GM23338 (cell line): ENCODE measurements at regions not wholly inside any gene's neighbourhood (a gene's known extent, or its start where the extent isn't known, plus 50 kb on each side); places are given as distances from the start of the nearest gene placed in this dataset.

ENCODE experiments used
- ATAC-seq: fragments of 200-7000 bp; cut with Tn5 transposase; 3 replicates; pipeline ENCODE4 v1.9.1; 2020
- DNase-seq: peaks from one replicate; pipeline ENCODE4 v3.0.0-alpha.2; 2015; ENCODE audit warnings: low spot score
- H2AFZ ChIP-seq: fragments of 200-600 bp; sonication (generic); 2 replicates; pipeline ENCODE4 v1.8.0; 2016; ENCODE audit warnings: antibody characterized with exemption, mild to moderate bottlenecking, moderate library complexity
- H3F3A ChIP-seq: fragments of 200-600 bp; sonication (generic); replicated peaks from 2 replicates; pipeline ENCODE4 v1.8.0; 2017; ENCODE audit warnings: antibody characterized with exemption, mixed run types, low read depth
- H3K27ac ChIP-seq: fragments of 200-600 bp; sonication (generic); 2 replicates; pipeline ENCODE4 v1.6.1; 2016; ENCODE audit warnings: low read depth
- H3K27me3 ChIP-seq: fragments of 200-600 bp; sonication (generic); 2 replicates; pipeline ENCODE4 v1.8.0; 2016; ENCODE audit warnings: mild to moderate bottlenecking, mixed run types, moderate library complexity; ENCODE audit not compliant: insufficient read depth
- H3K36me3 ChIP-seq: fragments of 200-600 bp; sonication (generic); 2 replicates; pipeline ENCODE4 v1.8.0; 2016; ENCODE audit warnings: mild to moderate bottlenecking; ENCODE audit not compliant: insufficient read depth
- H3K4me1 ChIP-seq: fragments of 200-600 bp; sonication (generic); 2 replicates; pipeline ENCODE4 v1.8.0; 2016; ENCODE audit warnings: mild to moderate bottlenecking, moderate library complexity; ENCODE audit not compliant: insufficient read depth
- H3K4me2 ChIP-seq: fragments of 200-600 bp; sonication (generic); 2 replicates; pipeline ENCODE4 v1.7.1; 2017; ENCODE audit warnings: mixed run types
- H3K4me3 ChIP-seq: fragments of 200-600 bp; sonication (generic); 2 replicates; pipeline ENCODE4 v1.6.1; 2016; ENCODE audit warnings: mixed run types
- H3K79me2 ChIP-seq: fragments of 200-600 bp; sonication (generic); replicated peaks from 2 replicates; pipeline ENCODE4 v1.8.0; 2017; ENCODE audit warnings: mild to moderate bottlenecking; ENCODE audit not compliant: insufficient read depth
- H3K9me2 ChIP-seq: fragments of 200-600 bp; sonication (generic); 2 replicates; pipeline ENCODE4 v1.8.0; 2017; ENCODE audit not compliant: insufficient read depth
- H4K20me1 ChIP-seq: fragments of 200-600 bp; sonication (generic); replicated peaks from 2 replicates; pipeline ENCODE4 v1.8.0; 2017; ENCODE audit warnings: mild to moderate bottlenecking; ENCODE audit not compliant: insufficient read depth
- H3K27ac Mint-ChIP-seq: 2 replicates; pipeline ENCODE4 v1.8.0; 2020; ENCODE audit warnings: inconsistent platforms, mild to moderate bottlenecking, moderate library complexity, mixed read lengths
- H3K27me3 Mint-ChIP-seq: 3 replicates; pipeline ENCODE4 v1.8.0; 2022; ENCODE audit warnings: low read depth, mild to moderate bottlenecking, moderate library complexity, mixed read lengths, inconsistent platforms; ENCODE audit not compliant: insufficient read depth, poor library complexity
- H3K36me3 Mint-ChIP-seq: 3 replicates; pipeline ENCODE4 v1.8.0; 2021; ENCODE audit warnings: low read depth, mild to moderate bottlenecking, inconsistent platforms, moderate library complexity, mixed read lengths
- H3K4me1 Mint-ChIP-seq: 3 replicates; pipeline ENCODE4 v1.8.0; 2020; ENCODE audit warnings: mild to moderate bottlenecking, inconsistent platforms, mixed read lengths
- H3K4me3 Mint-ChIP-seq: 3 replicates; pipeline ENCODE4 v1.8.0; 2021; ENCODE audit warnings: moderate library complexity, mild to moderate bottlenecking, inconsistent platforms, mixed read lengths
- H3K9me3 Mint-ChIP-seq: 3 replicates; pipeline ENCODE4 v1.8.0; 2020; ENCODE audit warnings: moderate library complexity, mild to moderate bottlenecking, inconsistent platforms, mixed read lengths
- CREB1 ChIP-seq: fragments of 250-450 bp; sonication (Bioruptor Pico); IDR thresholded peaks from 2 replicates; pipeline ENCODE4 v1.5.0; 2020; ENCODE audit warnings: low read depth, mild to moderate bottlenecking, moderate library complexity
- EZH2 ChIP-seq: fragments of 200-600 bp; sonication (generic); IDR thresholded peaks from one replicate; pipeline ENCODE4 v1.8.0; 2017; ENCODE audit warnings: antibody characterized with exemption, mild to moderate bottlenecking, low read depth; ENCODE audit not compliant: unreplicated experiment
- JUNB ChIP-seq: IDR thresholded peaks from one replicate; pipeline ENCODE4 v1.6.1; 2016; ENCODE audit warnings: antibody characterized with exemption; ENCODE audit not compliant: unreplicated experiment
- NANOG ChIP-seq: IDR thresholded peaks from 2 replicates; pipeline ENCODE4 v1.6.1; 2016; ENCODE audit warnings: antibody characterized with exemption, borderline replicate concordance
- POLR2AphosphoS5 ChIP-seq: IDR thresholded peaks from 2 replicates; pipeline ENCODE4 v1.6.1; 2016; ENCODE audit warnings: antibody characterized with exemption, low read depth
- STAT1 ChIP-seq: IDR thresholded peaks from one replicate; pipeline ENCODE4 v1.6.1; 2016; ENCODE audit warnings: antibody characterized with exemption; ENCODE audit not compliant: unreplicated experiment
- ZNF114 ChIP-seq: fragments of 250-450 bp; sonication (Bioruptor Pico); IDR thresholded peaks from 2 replicates; pipeline ENCODE4 v1.5.0; 2020; ENCODE audit warnings: mild to moderate bottlenecking, moderate library complexity
- ZNF331 ChIP-seq: fragments of 250-450 bp; sonication (Bioruptor Pico); IDR thresholded peaks from 2 replicates; pipeline ENCODE4 v1.5.0; 2020; ENCODE audit warnings: low read depth, mild to moderate bottlenecking, moderate library complexity
- TF ChIP-seq, protein P1 (sequence below): IDR thresholded peaks from 2 replicates; pipeline ENCODE4 v1.6.1; 2016; ENCODE audit warnings: antibody characterized with exemption
- TF ChIP-seq, protein P2 (sequence below): IDR thresholded peaks from one replicate; pipeline ENCODE4 v1.6.1; 2018; ENCODE audit warnings: antibody characterized with exemption; ENCODE audit not compliant: unreplicated experiment
- TF ChIP-seq, protein P3 (sequence below): fragments of 250-450 bp; sonication (Bioruptor Pico); IDR thresholded peaks from 2 replicates; pipeline ENCODE4 v1.5.0; 2020; ENCODE audit warnings: mild to moderate bottlenecking, moderate library complexity

DNA sequence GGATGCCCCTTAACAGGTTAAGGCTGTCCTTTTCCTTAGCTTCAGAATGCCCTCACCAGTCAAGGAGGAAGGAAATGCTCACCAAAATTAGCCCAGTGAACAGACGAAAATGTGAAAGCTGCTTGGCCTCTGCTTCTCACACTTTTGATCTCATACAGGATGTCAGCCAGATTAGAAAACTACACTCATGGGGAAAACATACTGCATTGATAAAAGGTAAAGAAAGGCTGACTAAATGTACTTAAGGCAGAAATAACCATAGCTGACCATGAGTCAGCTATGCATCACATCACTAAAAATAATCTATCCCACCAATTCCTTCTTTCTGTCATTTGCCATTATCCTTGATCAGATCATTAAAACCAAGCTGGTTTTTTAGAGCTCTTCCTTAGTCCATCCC is 198.4 kb upstream of the TENT5A start (continued):
- TF ChIP-seq POLR2AphosphoS5 (no peak), JUNB (no peak), CREB1 (CRISPR knock-in tag) (no peak), STAT1 (no peak), ZNF114 (CRISPR knock-in tag) (no peak), ZNF331 (CRISPR knock-in tag) (no peak)
- TF ChIP-seq, protein P1, sequence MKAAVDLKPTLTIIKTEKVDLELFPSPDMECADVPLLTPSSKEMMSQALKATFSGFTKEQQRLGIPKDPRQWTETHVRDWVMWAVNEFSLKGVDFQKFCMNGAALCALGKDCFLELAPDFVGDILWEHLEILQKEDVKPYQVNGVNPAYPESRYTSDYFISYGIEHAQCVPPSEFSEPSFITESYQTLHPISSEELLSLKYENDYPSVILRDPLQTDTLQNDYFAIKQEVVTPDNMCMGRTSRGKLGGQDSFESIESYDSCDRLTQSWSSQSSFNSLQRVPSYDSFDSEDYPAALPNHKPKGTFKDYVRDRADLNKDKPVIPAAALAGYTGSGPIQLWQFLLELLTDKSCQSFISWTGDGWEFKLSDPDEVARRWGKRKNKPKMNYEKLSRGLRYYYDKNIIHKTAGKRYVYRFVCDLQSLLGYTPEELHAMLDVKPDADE = no peak
- TF ChIP-seq, protein P2, sequence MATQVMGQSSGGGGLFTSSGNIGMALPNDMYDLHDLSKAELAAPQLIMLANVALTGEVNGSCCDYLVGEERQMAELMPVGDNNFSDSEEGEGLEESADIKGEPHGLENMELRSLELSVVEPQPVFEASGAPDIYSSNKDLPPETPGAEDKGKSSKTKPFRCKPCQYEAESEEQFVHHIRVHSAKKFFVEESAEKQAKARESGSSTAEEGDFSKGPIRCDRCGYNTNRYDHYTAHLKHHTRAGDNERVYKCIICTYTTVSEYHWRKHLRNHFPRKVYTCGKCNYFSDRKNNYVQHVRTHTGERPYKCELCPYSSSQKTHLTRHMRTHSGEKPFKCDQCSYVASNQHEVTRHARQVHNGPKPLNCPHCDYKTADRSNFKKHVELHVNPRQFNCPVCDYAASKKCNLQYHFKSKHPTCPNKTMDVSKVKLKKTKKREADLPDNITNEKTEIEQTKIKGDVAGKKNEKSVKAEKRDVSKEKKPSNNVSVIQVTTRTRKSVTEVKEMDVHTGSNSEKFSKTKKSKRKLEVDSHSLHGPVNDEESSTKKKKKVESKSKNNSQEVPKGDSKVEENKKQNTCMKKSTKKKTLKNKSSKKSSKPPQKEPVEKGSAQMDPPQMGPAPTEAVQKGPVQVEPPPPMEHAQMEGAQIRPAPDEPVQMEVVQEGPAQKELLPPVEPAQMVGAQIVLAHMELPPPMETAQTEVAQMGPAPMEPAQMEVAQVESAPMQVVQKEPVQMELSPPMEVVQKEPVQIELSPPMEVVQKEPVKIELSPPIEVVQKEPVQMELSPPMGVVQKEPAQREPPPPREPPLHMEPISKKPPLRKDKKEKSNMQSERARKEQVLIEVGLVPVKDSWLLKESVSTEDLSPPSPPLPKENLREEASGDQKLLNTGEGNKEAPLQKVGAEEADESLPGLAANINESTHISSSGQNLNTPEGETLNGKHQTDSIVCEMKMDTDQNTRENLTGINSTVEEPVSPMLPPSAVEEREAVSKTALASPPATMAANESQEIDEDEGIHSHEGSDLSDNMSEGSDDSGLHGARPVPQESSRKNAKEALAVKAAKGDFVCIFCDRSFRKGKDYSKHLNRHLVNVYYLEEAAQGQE = no peak

DNA sequence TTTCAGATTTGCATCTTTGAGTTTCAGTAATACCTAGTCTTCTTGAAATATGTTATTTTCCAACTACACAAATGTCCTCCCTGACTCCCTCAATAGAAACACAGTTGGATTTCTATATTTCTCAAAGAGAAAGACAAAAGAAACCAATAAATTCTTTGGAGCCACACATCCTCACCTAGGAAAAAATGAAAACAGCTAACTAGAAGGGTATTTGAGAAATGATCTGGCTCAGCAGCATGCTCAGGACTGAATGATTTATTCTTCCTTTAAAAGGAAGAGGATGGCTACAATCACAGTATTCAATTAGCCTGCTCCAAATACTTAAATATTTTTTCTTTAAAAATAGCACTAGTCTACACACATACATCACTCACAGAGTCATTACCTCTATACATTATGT is 196.4 kb upstream of the TENT5A start:
- H2AFZ ChIP-seq = no peak overlapping the region
- Mint-ChIP-seq H3K27me3 (peaks cover under 1% of the 10 kb centered on the region), H3K27ac (no peak overlapping the region), H3K4me3 (no peak overlapping the region), H3K4me1 (no peaks in the 10 kb centered on the region), H3K36me3 (no peaks in the 10 kb centered on the region), H3K9me3 (no peaks in the 10 kb centered on the region; the same call in 2 of the 3 replicates)
- H3K36me3 ChIP-seq = no peaks in the 10 kb centered on the region
- no peak overlapping the region for H3K4me3 ChIP-seq
- ATAC-seq = no peak
- no peaks in the 10 kb centered on the region for H4K20me1 ChIP-seq
- H3K4me1 ChIP-seq = no peaks in the 10 kb centered on the region
- H3K27me3 ChIP-seq = no peaks in the 10 kb centered on the region
- H3K4me2 ChIP-seq = no peak overlapping the region
- no peaks in the 10 kb centered on the region for H3K79me2 ChIP-seq
- H3K9me2 ChIP-seq = no peaks in the 10 kb centered on the region; the same call in 1 of the 2 replicates
- no peak for TF ChIP-seq ZNF114 (CRISPR knock-in tag)
- no peak for TF ChIP-seq JUNB
- no peak for TF ChIP-seq CREB1 (CRISPR knock-in tag)
- no peak for TF ChIP-seq NANOG
- TF ChIP-seq, protein P3, sequence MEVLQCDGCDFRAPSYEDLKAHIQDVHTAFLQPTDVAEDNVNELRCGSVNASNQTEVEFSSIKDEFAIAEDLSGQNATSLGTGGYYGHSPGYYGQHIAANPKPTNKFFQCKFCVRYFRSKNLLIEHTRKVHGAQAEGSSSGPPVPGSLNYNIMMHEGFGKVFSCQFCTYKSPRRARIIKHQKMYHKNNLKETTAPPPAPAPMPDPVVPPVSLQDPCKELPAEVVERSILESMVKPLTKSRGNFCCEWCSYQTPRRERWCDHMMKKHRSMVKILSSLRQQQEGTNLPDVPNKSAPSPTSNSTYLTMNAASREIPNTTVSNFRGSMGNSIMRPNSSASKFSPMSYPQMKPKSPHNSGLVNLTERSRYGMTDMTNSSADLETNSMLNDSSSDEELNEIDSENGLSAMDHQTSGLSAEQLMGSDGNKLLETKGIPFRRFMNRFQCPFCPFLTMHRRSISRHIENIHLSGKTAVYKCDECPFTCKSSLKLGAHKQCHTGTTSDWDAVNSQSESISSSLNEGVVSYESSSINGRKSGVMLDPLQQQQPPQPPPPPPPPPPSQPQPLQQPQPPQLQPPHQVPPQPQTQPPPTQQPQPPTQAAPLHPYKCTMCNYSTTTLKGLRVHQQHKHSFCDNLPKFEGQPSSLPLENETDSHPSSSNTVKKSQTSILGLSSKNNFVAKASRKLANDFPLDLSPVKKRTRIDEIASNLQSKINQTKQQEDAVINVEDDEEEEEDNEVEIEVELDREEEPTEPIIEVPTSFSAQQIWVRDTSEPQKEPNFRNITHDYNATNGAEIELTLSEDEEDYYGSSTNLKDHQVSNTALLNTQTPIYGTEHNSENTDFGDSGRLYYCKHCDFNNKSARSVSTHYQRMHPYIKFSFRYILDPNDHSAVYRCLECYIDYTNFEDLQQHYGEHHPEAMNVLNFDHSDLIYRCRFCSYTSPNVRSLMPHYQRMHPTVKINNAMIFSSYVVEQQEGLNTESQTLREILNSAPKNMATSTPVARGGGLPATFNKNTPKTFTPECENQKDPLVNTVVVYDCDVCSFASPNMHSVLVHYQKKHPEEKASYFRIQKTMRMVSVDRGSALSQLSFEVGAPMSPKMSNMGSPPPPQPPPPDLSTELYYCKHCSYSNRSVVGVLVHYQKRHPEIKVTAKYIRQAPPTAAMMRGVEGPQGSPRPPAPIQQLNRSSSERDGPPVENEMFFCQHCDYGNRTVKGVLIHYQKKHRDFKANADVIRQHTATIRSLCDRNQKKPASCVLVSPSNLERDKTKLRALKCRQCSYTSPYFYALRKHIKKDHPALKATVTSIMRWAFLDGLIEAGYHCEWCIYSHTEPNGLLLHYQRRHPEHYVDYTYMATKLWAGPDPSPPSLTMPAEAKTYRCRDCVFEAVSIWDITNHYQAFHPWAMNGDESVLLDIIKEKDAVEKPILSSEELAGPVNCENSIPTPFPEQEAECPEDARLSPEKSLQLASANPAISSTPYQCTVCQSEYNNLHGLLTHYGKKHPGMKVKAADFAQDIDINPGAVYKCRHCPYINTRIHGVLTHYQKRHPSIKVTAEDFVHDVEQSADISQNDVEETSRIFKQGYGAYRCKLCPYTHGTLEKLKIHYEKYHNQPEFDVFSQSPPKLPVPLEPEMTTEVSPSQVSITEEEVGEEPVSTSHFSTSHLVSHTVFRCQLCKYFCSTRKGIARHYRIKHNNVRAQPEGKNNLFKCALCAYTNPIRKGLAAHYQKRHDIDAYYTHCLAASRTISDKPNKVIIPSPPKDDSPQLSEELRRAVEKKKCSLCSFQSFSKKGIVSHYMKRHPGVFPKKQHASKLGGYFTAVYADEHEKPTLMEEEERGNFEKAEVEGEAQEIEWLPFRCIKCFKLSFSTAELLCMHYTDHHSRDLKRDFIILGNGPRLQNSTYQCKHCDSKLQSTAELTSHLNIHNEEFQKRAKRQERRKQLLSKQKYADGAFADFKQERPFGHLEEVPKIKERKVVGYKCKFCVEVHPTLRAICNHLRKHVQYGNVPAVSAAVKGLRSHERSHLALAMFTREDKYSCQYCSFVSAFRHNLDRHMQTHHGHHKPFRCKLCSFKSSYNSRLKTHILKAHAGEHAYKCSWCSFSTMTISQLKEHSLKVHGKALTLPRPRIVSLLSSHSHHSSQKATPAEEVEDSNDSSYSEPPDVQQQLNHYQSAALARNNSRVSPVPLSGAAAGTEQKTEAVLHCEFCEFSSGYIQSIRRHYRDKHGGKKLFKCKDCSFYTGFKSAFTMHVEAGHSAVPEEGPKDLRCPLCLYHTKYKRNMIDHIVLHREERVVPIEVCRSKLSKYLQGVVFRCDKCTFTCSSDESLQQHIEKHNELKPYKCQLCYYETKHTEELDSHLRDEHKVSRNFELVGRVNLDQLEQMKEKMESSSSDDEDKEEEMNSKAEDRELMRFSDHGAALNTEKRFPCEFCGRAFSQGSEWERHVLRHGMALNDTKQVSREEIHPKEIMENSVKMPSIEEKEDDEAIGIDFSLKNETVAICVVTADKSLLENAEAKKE (CRISPR knock-in tag) = no peak
- TF ChIP-seq EZH2 = no peak
- no peak for TF ChIP-seq POLR2AphosphoS5
- TF ChIP-seq, protein P2 = no peak
- no peak for TF ChIP-seq ZNF331 (CRISPR knock-in tag)
- no peak overlapping the region for H3K27ac ChIP-seq
- no peak for DNase-seq
- no peaks in the 10 kb centered on the region for H3F3A ChIP-seq
